ENCODE measurements at regions not wholly inside any gene's neighbourhood (a gene's known extent, or its start where the extent isn't known, plus 50 kb on each side); places are given as distances from the start of the nearest gene placed in this dataset.

DNA sequence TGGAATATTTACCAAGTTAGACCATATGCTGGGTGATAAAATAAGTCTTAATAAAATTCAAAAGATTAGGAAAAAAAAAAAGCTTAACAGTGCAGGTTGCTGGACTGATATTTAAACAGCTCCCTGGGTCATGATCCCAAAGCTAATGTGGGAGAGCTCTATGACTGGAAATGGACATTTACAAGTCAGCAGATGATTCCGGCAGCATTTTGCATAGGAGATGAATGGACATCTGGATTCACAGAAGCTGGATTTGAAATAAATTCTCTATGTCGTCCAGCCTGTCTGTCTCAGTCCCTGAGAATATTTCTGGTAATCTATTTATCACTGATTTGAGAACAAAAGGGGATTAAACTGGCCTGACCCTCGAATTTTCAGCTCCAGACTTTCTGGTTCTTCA, 52.3 kb upstream of the KLHL25 start:
- DNase-seq = no peak

DNA sequence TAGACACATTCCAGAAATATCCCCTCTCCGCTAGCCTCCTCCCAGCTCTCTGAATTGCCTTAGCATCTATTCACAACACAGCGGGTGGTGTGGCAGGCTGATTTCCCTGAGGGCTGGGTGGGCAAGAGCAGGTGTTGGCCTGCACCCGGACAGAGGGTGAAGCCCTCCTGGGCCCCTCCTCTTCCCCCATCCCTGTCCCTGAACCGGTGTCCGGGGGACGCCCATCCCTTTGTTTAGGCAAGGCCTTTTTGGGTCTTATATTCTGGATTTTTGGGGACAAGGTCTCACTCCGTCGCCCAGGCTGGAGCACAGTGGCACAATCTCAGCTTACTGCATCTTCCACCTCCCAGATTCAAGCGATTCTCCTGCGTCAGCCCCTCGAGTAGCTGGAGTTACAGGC, 55.2 kb upstream of the KLHL25 start:
- no peak for DNase-seq

DNA sequence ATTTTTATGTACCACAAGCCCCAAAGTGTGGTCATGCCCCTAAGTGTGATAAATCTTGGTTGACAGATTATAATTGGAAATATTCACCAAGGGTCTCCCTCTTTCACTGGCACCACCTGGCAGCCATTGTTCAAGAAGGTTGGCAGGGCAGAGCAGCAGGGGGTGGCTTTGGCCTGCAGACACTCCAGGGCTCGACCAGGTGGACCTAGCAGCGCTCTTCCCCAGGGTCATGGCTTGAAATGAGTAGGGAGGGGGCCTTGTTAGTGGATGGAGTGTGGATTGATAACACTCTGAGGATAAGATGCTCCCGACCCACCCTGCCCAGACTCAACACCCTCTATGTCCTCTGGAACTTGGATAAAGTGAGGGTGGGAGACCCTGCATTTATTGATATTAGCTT, 58.2 kb upstream of the KLHL25 start:
- DNase-seq = no peak

DNA sequence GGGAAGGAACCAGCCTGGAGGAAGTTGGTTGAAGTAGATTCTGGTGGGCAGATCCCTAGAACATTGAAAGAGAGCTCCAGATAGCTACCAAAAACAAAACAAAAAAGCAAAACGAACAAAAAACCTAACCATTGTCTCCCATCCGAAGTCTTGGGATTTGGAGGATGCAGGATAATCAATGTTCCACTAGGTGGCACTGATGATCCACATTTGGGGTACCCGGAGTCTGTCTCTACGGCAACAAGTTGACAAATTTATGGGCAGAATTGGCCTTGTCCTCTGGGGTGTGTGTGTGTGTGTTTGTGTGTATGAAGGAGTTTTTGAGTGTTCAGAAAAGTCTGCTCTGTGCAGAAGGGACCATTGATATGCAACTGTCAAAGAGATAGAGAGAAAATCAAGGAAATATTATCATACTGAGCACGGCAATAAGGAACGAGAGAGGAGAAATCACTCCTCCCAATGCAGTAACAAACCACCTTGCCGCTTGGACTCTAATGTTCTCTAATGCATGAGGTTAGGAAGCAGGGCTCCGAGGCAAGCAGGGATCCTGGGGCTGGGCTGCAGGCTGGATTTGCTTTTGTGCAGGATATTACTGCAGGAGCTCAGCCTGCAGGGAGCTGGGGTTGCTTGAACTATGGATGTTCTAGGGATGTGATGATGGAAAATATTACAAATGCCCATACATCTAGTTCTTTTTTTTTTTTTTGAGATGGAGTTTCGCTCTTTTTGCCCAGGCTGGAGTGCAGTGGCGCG, 59.8 kb upstream of the KLHL25 start:
- peak; percentile 7 for DNase-seq

DNA sequence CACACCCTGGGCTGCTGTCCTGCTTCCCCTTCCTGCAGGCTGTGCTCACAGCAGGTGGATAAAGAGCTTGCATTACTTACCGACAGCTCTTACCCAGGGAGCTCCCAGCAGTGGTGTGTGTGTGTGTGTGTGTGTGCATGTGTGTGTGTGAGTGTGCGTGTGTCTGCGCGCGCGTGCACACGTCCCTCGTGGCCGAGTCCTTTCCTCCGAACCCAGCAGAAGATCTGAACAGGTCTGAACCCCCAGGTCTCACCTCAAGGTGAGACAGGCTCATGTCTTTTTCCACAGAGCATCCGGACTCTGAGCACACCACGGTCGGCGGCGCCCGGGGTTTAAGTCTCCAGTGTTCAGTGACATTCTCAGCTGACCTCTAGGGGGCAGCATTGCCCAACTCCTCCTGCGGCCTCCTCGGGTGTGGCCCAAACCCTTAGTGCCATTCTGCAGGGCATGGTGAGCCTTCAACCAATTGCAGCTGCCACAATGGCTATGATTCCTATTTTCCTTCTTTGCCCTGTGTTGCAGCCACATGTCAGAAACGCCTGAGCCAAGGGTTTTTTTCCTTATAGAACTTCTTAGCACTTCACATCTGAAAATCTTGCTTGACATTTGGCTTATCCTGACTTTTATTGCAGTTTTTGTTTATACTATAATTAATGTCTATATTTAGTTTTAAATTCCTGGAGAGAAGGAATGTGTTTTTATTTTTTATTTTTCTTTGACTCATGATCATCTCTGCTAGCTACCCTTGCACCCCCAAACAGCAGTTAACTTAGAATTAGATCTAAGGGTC, 64.1 kb upstream of the KLHL25 start:
- DNase-seq = peak; percentile 22

DNA sequence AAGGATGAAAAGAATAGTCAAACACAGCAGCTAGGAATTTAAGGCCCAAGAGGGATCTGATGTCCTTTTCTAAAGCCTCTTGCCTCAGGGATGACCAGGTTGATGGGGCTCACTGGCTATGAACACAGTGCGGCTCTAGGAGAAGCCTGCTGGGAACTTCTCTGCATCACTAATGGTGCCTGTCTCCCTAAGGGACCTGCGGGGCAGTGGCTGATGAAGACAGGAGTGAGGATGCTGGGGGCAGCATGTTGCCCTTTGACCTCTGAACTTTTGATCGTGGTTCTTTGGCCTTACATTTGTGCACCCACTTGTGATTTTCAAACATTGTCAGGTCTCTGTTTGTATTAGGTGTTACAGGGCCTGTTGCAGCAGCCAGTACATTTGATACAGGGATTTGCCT, 64.9 kb upstream of the KLHL25 start:
- no peak for DNase-seq

DNA sequence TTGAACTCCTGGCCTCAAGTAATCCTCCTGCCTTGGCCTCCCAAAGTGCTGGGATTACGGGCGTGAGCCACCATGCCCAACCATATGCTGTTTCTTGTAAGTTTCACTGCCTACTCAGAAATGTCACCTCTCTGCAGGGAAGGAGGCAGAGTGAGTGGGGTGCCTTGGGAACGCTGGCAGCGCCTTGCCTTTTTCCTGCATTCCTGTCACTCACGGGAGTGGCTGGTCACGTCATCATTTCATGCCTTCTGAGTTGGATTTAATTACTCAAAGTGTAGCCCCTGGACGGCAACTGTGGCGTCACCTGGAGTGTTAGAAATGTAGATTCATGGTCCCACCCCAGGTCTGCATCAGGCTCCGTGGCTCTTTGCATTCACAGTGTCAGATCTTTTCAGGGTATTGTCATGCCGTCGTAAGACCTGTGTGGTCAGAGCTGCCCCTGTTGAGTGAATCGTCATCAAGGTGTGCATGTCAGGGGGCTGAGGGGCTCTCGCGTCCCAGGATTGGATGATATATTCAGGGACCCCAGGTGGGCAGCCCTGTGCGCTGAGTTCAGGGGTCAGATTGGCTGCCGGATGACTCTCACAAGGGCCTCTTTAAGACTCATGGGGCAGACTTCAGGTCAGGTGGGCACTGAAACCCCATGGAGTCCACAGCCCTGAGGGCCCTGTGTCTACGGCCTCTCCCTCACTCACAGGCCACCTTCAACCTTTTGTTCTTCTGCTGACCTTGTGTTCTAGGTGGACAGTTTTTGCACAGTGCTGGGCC, 65.9 kb upstream of the KLHL25 start:
- no peak for DNase-seq

DNA sequence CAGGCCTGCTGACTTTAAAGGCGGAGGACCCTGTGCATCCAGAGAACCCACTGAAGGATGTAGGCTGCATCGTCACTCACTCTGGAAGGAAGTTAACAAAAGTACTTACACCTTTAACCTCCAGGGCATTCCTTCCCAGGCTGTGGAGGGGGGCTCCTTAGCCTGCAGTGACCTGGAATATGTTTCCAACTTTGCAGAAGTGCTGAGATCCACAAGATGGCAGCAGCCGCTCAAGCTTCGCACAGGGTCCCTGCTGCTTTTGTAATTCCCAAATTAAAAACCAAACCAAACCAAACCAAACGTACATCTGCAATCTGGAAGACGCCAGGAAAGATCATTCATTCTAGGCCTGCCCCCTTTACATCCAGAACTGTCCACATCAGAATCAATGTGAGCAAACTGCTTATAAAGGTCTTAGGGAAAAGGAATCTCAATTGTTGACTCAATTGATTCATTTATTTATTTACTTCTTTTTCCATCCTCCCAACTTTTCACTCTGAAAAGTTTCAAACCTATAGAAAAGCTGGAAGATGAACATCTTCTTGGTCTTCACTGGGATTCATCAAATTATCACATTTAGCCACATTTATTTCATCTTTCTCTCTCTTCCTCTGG, 70.5 kb upstream of the KLHL25 start:
- peak; percentile 6 for DNase-seq

DNA sequence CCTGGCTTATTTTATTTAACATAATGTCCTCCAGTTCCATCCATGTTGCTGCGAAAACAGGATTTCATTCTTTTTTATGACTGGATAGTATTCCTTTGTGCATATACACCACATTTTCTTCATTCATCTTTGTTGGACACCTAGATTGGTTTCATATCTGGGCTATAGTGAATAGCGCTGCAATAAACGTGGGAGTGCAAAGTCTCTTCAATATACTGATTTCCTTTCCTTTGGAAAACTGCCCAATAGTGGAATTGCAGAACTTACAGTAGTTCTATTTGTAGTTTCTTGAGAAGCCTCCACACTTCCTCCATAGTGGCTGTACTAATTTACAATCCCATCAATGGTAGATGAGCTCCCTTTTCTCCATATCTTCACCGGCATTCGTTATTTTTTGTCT, 72.5 kb upstream of the KLHL25 start:
- no peak for DNase-seq

DNA sequence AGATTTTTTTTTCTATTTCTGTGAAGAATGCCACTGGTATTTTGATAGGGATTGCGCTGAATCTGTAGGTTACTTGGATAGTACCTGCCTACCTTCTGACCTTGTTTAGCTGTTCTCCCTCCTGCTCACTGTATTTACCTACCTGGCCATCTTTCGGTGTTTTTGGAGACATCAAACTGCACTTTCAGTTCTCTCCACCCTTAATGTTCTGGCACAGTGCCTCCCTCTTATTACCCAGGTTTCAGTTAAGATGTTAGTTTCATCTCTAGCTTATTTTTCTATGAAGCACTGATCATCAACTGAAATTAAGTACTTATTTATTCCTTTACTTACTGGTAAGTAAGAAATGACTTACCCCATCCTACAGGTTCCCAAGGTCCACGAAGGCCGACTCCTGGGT, 74.4 kb upstream of the KLHL25 start:
- no peak for DNase-seq

DNA sequence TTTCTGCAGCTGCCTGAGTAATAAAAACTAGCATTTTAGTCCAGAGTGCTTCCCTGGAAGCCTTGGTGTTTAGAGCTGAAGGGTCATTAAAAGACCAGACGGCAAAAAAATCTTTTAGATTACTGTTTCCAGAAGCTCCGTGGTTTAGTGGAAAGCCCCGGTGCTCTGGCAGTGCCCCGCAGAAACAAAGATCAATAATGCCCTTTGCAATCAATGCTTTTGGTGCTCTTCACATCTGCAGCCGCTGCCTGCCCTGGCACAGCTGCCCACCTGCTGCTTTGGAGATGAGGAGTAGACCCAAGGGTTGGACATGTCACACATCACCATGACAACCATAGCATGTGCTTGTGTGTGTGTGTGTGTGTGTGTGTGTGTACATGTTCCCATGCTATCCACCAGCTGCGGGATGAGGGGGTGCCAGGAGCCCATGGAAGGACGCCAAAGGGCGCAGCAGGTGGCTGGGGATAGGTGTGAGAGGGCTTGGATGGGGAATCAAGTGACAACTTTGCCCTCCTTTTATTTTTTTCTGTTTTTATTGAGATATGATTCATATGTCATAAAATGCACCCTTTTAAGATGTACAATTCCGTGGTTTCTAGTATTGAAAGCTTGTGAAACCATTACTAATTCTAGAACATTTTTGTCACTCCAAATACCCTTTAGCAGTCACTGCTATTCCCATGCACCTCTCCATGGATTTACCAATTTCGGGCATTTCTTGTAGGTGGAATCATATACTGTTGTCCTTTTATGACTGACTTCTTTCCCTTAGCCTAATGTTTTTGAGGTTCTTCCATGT, 75.7 kb upstream of the KLHL25 start:
- no peak for DNase-seq

DNA sequence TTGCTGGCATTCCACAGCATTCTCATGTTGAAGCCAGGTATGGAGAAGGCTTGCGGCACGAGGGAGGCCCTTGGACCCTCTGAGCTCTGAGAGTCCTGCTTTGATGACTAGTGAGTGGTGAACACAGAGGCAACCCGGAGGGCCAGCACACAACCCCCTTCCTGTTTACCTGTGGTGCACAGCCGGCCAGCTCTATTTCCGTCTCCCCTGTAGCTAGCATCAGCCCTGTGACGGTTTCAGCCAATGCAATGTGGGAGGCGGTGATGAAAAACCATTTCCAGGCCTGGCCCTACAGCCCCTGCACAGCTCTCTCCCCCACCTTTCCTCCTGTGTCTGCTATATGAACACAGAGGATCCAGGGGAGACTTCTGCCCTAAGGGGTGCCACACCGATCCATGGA, 76.8 kb upstream of the KLHL25 start:
- no peak for DNase-seq

DNA sequence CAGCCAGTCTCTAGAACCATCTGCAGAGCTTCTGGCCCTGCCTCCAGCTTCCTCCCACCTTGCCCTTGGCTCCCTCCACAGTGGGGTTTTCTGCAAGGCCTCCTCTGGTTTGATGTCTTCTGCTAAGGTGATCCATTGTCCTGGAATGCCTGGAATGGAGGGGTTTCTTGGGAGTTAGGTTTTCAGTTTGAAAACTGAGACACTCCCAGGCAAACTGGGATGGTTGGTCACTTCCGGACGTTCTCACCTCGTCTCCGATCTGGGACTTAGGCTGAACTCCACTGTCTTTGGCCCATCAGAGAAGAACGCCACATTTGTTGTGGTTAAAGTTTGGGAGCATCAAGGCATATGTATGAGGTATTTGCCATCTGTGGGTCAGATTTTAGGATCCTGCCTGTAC, 77.4 kb upstream of the KLHL25 start:
- no peak for DNase-seq

DNA sequence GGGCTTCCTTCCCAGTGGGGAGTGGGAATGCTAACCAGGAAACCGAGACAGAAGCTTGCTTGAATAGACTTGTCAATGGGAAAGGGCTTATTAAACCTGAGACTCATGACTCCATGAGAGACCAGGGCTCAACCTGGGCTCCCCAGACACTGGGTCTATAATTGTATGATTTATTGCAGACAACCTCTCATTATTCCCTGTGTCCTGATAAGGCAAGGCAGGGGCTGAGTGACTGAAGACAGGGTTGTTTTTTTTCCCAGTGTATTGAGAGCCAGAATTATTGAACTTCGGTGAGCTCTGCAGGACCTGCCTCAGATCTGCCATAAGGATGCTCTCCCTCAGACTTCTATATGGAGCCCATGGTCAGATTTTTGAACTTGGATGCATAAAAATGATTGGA, 79.5 kb upstream of the KLHL25 start:
- no peak for DNase-seq

DNA sequence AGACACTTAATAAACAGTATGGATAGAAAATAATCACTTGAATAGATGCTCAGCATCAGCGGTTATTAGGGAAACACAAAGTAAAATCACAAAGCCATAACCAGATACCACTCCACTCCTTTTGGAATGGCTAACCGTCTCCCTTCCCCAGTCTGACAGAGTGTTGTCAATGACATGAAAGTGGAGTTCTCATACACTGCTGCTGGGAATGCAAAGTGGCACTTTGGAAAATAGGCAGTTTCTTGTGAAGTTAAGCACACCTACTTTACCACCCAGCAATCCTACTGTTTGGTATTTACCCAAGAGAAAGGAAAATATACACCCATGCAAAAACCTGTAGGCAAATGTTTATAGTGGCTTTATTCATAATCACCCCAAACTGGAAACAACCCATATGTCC, 81.0 kb upstream of the KLHL25 start:
- DNase-seq = no peak

DNA sequence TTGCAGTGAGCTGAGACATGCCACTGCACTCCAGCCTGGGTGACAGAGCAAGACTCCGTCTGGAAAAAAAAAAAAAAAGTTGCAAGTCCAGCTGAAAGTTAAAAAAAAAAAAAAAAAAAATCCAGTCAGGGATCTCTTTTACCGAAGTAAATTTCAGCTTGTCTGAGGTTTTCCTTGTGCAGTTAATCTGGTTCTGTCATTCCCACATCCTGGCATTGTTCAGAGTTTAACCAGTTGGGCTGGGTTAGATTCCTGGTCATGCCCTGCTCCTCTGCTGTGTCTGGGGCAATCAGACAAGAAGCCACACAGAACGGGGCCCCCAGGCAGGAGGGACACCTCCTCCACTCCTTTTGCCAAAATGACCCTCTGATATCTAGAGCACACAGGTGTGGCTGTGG, 84.1 kb upstream of the KLHL25 start:
- DNase-seq = no peak

DNA sequence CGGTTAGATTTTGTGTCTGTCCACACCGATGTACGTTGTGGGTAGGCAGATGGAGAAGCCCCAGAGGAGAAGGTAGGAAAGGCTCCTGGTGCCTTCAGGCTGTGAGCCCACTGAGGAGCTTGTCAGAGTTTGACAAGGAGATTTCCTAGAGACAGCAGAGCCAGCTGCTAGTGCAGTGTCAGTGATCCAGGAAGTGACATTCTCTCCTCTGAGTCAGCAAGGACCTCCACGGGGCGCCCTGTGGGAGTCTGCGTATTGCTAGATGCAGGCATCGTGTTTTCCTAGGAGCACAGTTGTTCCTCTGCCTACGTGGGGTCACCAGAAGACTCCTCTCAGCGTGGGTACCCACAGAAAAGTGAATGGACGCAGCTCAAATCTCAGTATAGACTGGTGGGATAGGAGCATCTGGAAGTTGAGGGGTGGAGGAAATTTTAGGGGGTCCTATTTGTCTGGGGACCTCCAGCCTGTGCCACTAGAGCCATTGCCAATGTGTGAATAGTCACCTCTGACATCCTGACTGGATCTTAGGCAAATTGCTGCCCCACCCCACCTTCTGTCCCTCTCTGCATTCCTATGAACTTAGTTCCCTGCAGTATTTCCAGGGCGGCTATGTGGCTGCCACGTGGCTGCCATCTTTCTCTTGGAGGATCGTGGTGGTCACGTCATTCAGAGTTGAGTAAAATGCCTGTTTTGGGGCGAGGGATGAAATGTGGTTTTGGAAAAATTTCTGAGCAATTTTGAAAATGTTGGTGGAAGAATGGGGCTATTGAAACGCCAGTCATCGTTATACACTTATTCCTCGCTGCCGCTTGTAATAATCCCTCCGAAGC, 84.8 kb upstream of the KLHL25 start:
- no peak for DNase-seq

DNA sequence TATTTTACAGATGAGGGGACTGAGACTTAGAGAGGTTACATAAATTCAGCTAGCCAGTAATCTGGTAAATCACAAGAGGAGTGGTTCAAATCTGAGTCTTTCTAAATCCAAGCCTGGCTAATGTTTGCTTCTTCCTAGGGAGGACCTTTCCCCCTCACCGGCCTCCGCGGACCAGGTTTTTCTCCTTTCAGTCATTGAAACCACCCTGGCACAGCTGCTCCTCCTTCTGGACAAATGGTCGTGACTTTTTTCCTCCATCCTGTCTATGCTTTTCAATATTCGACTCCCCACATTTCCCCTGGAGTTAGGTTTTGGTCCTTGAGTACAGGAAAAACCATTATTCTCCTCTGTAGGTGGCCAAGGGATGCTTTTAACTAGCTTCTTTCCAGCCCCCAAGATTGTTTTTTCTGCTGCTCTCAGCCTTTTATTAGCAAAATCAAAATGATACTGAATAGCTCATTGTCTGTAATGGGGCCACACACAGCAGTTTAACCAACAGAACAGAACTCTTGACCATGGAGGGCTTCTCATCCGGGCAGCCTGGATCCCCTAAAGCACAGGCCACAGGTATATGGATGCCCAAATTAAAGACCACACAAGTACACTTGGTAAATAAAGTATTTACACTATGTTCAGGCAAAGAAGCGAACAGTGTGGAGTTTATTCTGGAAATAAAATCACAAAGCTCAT, 85.9 kb upstream of the KLHL25 start:
- DNase-seq = no peak

DNA sequence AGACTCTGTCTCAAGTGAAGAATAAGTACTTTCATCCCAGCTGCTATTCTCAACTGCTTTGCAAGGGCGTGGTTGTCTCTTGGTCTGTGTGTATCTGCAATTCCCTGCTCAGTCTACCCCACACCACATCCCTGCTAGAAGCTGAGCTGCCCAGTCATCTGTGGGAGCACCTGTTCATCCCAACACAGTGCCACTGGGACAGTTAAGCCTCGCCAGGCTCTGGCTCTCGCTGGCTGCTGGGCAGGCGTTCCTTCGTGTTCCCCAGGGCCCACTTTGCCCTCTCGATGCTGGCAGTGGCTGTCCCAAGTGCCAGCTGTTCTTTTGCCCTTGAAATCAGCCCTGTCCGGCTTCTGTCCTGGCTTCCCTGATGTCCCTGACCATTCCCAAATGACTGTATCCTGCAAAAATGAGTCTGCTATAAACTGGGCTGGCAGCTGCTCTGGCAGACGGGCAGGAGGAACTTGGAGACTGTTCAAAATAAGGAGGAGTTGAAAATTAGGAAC, 91.6 kb upstream of the KLHL25 start:
- DNase-seq = no peak

DNA sequence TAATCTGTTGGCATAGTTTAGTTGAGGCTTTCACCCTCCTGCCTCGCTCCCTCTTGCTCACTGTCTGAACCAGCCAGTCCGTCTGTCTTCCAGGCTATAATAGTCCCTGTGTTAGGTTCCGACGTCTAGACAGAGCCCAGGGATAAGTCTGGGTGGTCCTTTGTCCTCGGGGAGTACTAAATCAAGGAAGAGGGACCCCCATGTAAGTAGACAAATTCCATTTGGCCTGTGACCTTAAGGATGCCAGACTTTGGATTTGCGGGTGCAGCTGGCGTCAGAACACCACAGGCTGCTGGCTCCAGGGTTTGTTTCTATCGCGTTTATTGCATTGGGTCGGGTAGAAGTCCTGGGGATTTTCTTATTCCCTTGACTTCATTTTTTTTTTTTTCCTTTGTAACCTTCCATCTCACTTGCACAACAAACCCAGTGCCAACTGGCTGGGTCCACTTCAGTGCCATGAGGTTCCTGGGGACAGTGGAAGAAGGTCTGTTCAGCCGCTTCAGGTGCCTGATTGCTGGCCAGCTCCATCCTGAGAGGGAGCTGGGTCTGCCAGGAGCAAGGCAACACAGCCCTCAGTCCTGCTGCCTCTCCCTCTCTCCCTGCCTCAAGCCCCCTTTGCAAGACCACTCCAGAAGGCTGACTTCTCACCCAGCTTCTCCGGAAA, 95.4 kb upstream of the KLHL25 start:
- DNase-seq = no peak

All from T1000 (cell line).